ENCODE measurements at regions not wholly inside any gene's neighbourhood (a gene's known extent, or its start where the extent isn't known, plus 50 kb on each side); places are given as distances from the start of the nearest gene placed in this dataset.

DNA sequence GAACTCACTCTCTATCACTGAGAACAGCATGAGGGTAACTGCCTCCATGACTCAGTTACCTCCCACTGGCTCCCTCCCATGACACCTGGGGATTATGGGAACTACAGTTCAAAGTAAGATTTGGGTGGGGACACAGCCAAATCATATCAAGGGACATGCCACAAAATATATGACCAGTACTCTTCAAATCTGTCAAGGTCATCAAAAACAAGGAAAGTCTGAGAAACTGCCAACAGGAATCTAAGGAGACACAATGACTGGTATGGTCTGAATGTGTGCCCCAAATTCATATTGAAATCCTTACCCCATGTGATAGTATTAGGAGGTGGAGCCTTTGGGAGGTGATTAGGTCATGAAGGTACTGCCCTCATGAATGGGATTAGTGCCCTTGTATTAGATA is 258.8 kb downstream of the TPBG start (continued):
- TF ChIP-seq, protein P1, sequence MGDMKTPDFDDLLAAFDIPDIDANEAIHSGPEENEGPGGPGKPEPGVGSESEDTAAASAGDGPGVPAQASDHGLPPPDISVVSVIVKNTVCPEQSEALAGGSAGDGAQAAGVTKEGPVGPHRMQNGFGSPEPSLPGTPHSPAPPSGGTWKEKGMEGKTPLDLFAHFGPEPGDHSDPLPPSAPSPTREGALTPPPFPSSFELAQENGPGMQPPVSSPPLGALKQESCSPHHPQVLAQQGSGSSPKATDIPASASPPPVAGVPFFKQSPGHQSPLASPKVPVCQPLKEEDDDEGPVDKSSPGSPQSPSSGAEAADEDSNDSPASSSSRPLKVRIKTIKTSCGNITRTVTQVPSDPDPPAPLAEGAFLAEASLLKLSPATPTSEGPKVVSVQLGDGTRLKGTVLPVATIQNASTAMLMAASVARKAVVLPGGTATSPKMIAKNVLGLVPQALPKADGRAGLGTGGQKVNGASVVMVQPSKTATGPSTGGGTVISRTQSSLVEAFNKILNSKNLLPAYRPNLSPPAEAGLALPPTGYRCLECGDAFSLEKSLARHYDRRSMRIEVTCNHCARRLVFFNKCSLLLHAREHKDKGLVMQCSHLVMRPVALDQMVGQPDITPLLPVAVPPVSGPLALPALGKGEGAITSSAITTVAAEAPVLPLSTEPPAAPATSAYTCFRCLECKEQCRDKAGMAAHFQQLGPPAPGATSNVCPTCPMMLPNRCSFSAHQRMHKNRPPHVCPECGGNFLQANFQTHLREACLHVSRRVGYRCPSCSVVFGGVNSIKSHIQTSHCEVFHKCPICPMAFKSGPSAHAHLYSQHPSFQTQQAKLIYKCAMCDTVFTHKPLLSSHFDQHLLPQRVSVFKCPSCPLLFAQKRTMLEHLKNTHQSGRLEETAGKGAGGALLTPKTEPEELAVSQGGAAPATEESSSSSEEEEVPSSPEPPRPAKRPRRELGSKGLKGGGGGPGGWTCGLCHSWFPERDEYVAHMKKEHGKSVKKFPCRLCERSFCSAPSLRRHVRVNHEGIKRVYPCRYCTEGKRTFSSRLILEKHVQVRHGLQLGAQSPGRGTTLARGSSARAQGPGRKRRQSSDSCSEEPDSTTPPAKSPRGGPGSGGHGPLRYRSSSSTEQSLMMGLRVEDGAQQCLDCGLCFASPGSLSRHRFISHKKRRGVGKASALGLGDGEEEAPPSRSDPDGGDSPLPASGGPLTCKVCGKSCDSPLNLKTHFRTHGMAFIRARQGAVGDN (IDR thresholded peaks at IDR 0.05) = no peak
- no peak for TF ChIP-seq HCFC1 (IDR thresholded peaks at IDR 0.05; ENCODE audit: low read length)

DNA sequence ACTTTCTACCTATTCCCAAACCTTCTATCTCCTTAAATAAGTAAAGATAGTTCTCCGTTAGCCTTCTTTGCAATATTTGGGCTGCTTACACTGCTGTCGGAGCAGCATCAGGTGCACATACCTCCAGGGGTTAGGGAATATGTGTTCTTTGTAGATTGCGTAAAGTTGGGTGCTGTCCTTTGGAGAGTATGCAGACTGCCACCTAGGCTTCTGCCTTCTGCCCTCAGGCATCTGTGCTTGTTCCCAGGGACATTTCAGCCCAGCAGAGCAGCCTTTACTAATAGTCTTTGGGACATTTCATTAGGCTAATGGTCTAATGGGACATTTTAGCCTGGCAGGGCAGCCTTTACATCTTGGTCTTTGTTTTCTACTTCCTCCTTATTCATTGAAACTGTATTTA is 260.6 kb downstream of the TPBG start:
- 62% methylated on average over 3 of the region's 3 CpGs for WGBS (ENCODE audit: insufficient coverage, insufficient replicate concordance, low lambda C conversion rate, missing lambda C conversion rate)
- intact Hi-C loops (cut with micrococcal nuclease; ENCODE audit: unreplicated experiment) = no loop called here
- ChIA-PET POLR2A (no interaction called here), RAD21 (ENCODE audit: unreplicated experiment) (no interaction called here), SMC1A (ENCODE audit: uncharacterized antibody, unreplicated experiment) (no interaction called here), CTCF (no interaction called here)
- no peaks in the 10 kb centered on the region for H3K36me3 ChIP-seq (ENCODE audit: control insufficient read depth in 2 of 2, insufficient read depth in 2 of 2, low read length in 1 of 2)
- H4K20me1 ChIP-seq (ENCODE audit: control insufficient read depth, insufficient read depth) = no peaks in the 10 kb centered on the region
- no peaks in the 10 kb centered on the region for H3K79me2 ChIP-seq (ENCODE audit: control insufficient read depth, insufficient read depth, low read length)
- H3K27me3 ChIP-seq (replicated peaks in 1 of 2; ENCODE audit: control insufficient read depth in 2 of 2, insufficient read depth in 2 of 2, low read length in 1 of 2) = no peaks in the 10 kb centered on the region
- no peaks in the 10 kb centered on the region for H3K9me3 ChIP-seq (replicated peaks; ENCODE audit: control insufficient read depth, insufficient read depth, low read length)
- H3K4me3 ChIP-seq = no peak overlapping the region
- no peak overlapping the region for H3K27ac ChIP-seq (ENCODE audit: control insufficient read depth, insufficient read depth)
- no peak for FAIRE-seq
- no peak for ATAC-seq
- DNase-seq (ENCODE audit: low read depth, low spot score) = no peak
- no peak overlapping the region for H2AFZ ChIP-seq (ENCODE audit: control insufficient read depth, low read depth, low read length)
- H3K9ac ChIP-seq (ENCODE audit: control insufficient read depth, insufficient read depth, low read length) = no peak overlapping the region
- no peak overlapping the region for H3K4me2 ChIP-seq (ENCODE audit: control insufficient read depth, insufficient read depth)
- H3K4me1 ChIP-seq (ENCODE audit: control insufficient read depth, insufficient read depth, low read length) = no peaks in the 10 kb centered on the region
- in situ Hi-C loops (cut with MboI) = no loop called here
- BruUV-seq (replicated peaks) = no TSS peak
- TF ChIP-seq MYB (IDR thresholded peaks at IDR 0.05; ENCODE audit: borderline replicate concordance, low read depth, low read length) = no peak
- TF ChIP-seq, protein P2, sequence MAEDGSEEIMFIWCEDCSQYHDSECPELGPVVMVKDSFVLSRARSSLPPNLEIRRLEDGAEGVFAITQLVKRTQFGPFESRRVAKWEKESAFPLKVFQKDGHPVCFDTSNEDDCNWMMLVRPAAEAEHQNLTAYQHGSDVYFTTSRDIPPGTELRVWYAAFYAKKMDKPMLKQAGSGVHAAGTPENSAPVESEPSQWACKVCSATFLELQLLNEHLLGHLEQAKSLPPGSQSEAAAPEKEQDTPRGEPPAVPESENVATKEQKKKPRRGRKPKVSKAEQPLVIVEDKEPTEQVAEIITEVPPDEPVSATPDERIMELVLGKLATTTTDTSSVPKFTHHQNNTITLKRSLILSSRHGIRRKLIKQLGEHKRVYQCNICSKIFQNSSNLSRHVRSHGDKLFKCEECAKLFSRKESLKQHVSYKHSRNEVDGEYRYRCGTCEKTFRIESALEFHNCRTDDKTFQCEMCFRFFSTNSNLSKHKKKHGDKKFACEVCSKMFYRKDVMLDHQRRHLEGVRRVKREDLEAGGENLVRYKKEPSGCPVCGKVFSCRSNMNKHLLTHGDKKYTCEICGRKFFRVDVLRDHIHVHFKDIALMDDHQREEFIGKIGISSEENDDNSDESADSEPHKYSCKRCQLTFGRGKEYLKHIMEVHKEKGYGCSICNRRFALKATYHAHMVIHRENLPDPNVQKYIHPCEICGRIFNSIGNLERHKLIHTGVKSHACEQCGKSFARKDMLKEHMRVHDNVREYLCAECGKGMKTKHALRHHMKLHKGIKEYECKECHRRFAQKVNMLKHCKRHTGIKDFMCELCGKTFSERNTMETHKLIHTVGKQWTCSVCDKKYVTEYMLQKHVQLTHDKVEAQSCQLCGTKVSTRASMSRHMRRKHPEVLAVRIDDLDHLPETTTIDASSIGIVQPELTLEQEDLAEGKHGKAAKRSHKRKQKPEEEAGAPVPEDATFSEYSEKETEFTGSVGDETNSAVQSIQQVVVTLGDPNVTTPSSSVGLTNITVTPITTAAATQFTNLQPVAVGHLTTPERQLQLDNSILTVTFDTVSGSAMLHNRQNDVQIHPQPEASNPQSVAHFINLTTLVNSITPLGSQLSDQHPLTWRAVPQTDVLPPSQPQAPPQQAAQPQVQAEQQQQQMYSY (CRISPR knock-in tag; IDR thresholded peaks at IDR 0.05) = no peak
- TF ChIP-seq ATF7 (IDR thresholded peaks at IDR 0.05; ENCODE audit: low read depth) = no peak
- TF ChIP-seq POLR2AphosphoS5 (IDR thresholded peaks at IDR 0.05; ENCODE audit: low read length) = no peak
- TF ChIP-seq POLR2AphosphoS2 (IDR thresholded peaks at IDR 0.05; ENCODE audit: low read depth, low read length) = no peak
- no peak for TF ChIP-seq NFIC (IDR thresholded peaks at IDR 0.05; ENCODE audit: low read depth, low read length)
- no peak for TF ChIP-seq SP1 (IDR thresholded peaks at IDR 0.05; ENCODE audit: low read depth, low read length)
- TF ChIP-seq, protein P3, sequence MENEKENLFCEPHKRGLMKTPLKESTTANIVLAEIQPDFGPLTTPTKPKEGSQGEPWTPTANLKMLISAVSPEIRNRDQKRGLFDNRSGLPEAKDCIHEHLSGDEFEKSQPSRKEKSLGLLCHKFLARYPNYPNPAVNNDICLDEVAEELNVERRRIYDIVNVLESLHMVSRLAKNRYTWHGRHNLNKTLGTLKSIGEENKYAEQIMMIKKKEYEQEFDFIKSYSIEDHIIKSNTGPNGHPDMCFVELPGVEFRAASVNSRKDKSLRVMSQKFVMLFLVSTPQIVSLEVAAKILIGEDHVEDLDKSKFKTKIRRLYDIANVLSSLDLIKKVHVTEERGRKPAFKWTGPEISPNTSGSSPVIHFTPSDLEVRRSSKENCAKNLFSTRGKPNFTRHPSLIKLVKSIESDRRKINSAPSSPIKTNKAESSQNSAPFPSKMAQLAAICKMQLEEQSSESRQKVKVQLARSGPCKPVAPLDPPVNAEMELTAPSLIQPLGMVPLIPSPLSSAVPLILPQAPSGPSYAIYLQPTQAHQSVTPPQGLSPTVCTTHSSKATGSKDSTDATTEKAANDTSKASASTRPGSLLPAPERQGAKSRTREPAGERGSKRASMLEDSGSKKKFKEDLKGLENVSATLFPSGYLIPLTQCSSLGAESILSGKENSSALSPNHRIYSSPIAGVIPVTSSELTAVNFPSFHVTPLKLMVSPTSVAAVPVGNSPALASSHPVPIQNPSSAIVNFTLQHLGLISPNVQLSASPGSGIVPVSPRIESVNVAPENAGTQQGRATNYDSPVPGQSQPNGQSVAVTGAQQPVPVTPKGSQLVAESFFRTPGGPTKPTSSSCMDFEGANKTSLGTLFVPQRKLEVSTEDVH (IDR thresholded peaks at IDR 0.05; ENCODE audit: low read depth, partially characterized antibody) = no peak
- TF ChIP-seq TARDBP (IDR thresholded peaks at IDR 0.05; ENCODE audit: borderline replicate concordance) = no peak
